CD4-positive, alpha-beta T cell treated with Interleukin-17A for 4 hours (primary cell): ENCODE measurements at regions not wholly inside any gene's neighbourhood (a gene's known extent, or its start where the extent isn't known, plus 50 kb on each side); places are given as distances from the start of the nearest gene placed in this dataset.

Source experiments
- DNase-seq: peaks from one replicate; pipeline ENCODE4 v3.0.0-alpha.2; 2020; ENCODE audit warnings: mixed read lengths

DNA sequence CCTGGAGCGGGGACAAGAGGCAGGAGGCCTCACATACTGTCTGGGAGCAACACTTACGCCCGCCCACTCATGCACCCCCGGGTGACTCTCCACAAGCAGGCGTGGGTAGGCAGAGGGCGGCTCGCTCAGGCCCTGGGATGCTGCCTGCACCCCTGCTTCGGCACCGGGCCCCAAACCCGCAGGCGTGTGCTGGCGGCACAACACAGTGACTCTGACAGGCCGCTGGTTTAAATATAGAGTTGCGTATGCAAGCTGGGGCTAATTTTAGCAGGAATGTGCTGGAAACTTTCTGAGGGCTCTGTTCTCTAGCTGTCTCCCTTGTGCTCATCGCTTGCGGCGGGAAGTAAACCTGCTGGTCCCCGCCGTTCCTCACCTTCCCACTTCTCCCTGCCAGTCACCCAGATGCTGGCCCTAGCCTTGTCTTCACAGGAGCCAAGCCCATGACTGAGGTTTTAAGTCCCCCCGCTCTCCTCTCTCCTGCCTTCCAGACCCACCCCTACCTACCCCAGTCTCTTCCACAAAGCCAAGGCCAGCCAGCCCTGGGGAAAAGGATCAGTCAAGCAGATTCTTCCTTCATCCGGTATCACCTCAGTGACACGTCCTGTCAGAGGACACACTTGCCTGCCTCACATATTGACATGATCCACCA is 94.5 kb upstream of the FOXP4 start:
- no peak for DNase-seq

- DNase-seq: no peak
These were observed 93.4 kb upstream of the FOXP4 start for GRCh38 chr6:41452763-41453162.

DNA sequence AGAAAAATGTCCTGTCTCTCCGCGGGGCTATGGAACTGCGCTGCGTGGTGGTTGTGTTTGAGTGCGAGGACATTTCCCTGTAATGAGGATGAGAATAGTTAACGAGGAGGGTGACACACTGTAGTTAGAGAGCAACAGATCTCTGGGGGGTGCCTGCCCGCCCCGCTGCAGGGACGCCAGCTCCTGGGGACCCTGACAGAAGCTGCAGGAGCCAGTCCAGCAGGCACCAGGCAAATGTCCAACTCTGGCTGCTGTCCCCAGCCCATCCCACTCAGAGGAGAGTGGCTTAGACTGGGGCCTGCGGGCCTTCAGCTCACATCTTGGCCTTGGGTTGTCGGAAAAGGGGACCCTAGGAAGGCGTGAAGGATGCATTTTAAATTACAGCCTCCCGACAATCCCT is 92.9 kb upstream of the FOXP4 start:
- DNase-seq: no peak

- DNase-seq: no peak
These were observed 91.9 kb upstream of the FOXP4 start for GRCh38 chr6:41454189-41454789.

DNA sequence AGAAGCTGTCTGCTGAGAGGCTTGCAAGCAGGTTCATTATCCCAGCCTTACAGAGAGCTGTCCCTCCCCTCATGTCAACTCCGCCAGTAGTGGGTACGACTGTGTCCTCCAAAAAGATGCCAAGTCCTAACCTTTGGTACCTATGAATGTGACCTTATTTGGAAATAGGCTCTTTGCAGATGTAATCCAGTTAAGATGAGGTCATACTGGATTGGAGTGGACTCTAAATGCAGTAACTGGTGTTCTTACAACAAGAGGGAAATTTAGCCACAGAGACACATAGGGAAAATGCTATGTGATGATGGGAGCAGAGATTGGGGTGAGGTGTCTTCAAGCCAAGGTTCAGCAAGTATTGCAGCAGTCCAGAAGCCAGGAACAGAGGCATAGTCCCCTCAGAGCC is 90.8 kb upstream of the FOXP4 start:
- no peak for DNase-seq

- no peak for DNase-seq
These were observed 90.4 kb upstream of the FOXP4 start for GRCh38 chr6:41455818-41456217.

- DNase-seq: no peak
These were observed 88.9 kb upstream of the FOXP4 start for GRCh38 chr6:41457303-41457670.

DNA sequence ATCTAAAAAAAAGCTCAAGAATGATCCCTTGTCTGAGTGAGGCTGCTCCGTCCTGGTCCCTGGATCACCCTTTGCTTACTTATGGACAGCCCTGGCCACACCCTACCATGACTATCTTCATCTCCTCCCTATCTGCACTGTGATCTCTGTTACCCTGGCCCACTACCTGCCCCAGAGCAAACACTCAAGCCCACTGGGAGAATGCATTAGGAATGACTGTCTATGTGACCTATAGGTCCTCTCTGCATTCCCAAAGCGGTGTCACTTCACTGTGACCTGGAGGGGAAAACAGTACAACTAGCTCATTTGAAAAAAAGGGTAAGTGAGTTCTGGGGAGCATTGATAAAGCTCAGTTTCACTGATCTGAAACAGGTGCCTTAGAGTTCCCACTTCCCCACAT is 86.4 kb upstream of the FOXP4 start:
- DNase-seq: no peak

DNA sequence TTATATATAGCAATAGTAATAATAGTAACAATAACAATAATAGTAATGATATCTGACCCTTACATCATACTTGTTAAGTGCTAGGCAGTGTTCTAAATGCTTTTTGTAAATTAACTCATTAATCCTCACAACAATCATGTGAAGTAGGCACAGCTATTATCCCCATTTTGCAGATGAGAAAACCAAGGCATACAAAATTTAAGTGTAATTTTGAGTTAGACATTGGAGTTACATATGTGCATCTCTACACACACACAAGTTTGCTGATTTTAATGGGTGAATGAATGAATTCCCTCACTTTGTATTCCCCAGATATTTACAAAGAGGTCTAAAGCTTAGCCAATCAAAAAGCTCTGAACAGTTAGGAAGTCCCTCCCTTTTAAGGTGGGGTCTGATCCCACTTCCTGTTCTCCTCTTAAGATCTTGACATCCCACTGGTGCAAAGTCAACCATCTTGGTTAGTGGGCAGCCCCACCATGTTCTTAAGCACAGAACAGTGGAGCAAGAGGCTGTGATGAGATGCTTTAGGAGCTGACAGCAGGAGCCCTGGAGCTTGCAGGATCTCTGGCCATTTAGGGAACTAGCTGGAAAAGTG is 85.3 kb upstream of the FOXP4 start:
- no peak for DNase-seq

GRCh38 chr6:41462033-41462432 is 84.1 kb upstream of the FOXP4 start:
- no peak for DNase-seq

DNA sequence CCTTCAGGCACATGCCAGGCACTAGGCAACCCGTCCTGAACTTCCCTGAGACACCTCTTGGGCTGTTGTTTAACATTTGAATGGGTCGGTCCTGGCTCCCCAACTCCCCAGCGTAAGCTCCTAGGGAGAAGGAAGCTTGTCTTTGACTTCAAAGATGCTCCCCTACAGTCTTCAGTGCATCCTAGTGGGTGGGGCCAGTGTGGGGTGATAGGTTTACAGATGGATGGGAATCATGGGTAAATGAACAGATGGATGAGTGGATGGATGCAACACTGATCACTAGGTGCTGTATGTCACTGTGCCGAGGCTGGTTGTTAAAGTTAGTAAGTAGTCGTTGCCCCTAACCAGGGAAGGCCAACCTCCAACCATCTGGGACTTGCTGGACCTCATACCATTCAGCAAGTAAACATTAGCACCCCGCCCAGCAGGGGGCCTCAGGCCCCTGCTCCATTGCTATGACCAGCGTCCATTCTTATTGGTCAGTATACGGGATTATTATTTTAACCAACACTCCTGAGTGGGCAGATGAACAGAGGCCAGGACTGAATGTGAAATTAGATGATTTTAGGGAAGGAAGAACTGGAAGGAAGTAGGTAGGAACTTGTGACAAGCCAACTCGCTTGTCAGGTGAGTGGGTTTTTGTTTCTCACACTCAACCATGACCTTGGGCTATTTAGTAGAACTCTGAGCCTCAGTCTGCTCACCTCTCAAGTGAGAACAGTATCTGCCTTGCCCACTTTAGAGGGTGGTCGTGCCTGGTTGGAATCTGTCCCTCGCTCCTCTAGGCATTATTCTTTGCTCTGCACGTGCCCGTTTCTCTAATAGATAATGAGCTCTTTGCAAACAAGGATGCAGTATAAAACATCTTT is 82.9 kb upstream of the FOXP4 start:
- DNase-seq: peak; percentile 49

GRCh38 chr6:41464019-41464418 is 82.2 kb upstream of the FOXP4 start:
- DNase-seq: no peak

DNA sequence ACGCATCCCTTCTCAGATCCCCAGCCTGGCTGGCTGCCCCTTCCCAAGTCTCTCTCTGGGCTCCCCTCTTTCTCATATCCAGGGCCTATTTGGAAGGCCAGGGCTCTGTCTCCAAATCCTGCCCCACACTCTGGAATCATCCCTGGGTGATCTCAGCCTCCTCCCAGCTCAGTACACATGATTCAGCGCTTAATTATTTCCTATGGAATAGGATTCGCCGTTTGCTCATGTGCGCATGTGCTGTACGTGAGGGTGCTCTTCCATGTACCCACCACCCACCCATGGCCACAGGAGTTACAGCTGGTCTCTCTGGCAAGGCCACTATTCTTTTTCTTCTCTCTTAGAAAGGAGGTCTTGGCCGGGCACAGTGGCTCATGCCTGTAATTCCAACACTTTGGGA is 81.7 kb upstream of the FOXP4 start:
- DNase-seq: no peak

- no peak for DNase-seq
These were observed 79.7 kb upstream of the FOXP4 start for GRCh38 chr6:41466437-41466990.

GRCh38 chr6:41467061-41467460 is 79.1 kb upstream of the FOXP4 start:
- DNase-seq: no peak

GRCh38 chr6:41467627-41468404 is 78.4 kb upstream of the FOXP4 start:
- no peak for DNase-seq

GRCh38 chr6:41469156-41470028 is 76.8 kb upstream of the FOXP4 start:
- no peak for DNase-seq

GRCh38 chr6:41470029-41470330 is 76.2 kb upstream of the FOXP4 start:
- peak; percentile 11 for DNase-seq

DNA sequence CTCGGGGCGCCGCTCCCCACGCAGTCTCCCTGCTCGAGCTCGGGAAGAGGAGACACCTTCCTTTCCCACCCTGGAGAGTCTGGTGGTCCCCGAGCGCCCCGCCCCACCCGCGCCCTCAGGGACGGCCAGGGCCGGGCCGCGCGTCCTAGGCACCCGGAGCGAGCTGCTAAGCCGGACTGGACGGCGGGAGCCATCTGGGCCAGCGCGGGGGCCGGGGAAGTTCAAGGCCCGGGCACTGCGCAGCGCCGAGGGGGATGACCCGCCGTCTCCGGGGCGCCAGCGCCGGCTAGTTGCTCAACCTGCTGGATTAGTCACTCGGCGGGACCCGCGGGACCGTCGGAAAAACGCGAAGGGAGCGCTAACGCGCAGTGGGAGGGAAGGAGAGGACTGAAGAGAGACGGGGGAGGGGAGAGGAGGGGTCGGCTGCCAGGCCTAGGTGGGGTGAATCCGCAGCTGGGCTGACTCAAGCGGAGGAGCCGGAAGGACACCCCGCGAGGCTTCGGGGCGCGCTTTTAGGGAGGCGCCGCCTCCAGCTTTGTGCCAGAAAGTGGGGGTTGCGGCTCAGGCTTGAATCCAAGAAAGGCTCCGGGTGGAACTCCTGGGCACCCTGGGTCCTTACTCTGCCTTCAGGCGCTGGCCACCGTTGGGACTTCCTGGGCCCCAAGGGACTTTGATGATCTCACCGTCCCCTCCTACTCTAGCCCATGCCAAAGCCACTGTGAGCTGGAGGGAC is 75.7 kb upstream of the FOXP4 start:
- no peak for DNase-seq

GRCh38 chr6:41471064-41471895 is 74.9 kb upstream of the FOXP4 start:
- DNase-seq: no peak
